Suprapubic skin (tissue), 4 donors: ENCODE measurements at regions not wholly inside any gene's neighbourhood (a gene's known extent, or its start where the extent isn't known, plus 50 kb on each side); places are given as distances from the start of the nearest gene placed in this dataset.

Experiments used
- CTCF ChIP-seq, 2 donors: fragments of 200-600 bp in 1 of 2; fragments of 450-650 bp in 1 of 2; sonication (generic) in 1 of 2; IDR thresholded peaks; one replicate each; pipeline ENCODE4 v1.5.1; 2016 to 2019; ENCODE audit warnings: antibody characterized with exemption in 2 of 2, mild to moderate bottlenecking in 1 of 2, moderate library complexity in 1 of 2
- POLR2A ChIP-seq, 2 donors: fragments of 450-650 bp; IDR thresholded peaks; one replicate each; pipeline ENCODE4 v1.6.1; 2017; ENCODE audit warnings: antibody characterized with exemption in 2 of 2, mild to moderate bottlenecking in 2 of 2, moderate library complexity in 2 of 2
- POLR2AphosphoS5 ChIP-seq, 3 donors: sonication (generic); formaldehyde crosslinking; IDR thresholded peaks; one replicate each; pipeline ENCODE4 v1.6.1; 2017; ENCODE audit warnings: antibody characterized with exemption in 3 of 3

DNA sequence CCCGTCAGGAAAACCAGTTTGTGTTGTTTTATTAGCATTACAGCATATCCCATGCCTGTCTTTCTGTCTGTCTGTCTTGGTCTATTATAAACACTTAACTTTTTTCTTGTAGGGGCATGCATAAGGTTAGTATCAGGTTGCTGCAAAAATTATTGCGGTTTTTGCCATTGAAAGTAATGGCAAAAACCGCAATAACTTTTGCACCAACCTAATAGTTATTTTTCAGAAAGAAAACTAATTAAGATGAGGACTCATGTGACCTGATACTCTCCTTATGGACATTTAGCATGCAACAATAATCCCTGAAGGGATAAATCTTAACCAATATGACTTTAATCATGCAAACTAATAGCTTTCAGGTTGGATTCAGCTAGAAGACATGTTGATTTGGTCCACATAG is 326.7 kb upstream of the SUCLG2 start:
- TF ChIP-seq CTCF (IDR thresholded peaks at IDR 0.05) (no peak), POLR2AphosphoS5 (IDR thresholded peaks at IDR 0.05) (no peak), POLR2A (IDR thresholded peaks at IDR 0.05) (no peak)
